GM21360 (cell line): ENCODE measurements at regions not wholly inside any gene's neighbourhood (a gene's known extent, or its start where the extent isn't known, plus 50 kb on each side); places are given as distances from the start of the nearest gene placed in this dataset.

Experiments used
- ATAC-seq: cut with Tn5 transposase; IDR thresholded peaks from one replicate; pipeline ENCODE4 v1.9.1; 2021; ENCODE audit warnings: mild to moderate bottlenecking, moderate library complexity; ENCODE audit not compliant: unreplicated experiment

DNA sequence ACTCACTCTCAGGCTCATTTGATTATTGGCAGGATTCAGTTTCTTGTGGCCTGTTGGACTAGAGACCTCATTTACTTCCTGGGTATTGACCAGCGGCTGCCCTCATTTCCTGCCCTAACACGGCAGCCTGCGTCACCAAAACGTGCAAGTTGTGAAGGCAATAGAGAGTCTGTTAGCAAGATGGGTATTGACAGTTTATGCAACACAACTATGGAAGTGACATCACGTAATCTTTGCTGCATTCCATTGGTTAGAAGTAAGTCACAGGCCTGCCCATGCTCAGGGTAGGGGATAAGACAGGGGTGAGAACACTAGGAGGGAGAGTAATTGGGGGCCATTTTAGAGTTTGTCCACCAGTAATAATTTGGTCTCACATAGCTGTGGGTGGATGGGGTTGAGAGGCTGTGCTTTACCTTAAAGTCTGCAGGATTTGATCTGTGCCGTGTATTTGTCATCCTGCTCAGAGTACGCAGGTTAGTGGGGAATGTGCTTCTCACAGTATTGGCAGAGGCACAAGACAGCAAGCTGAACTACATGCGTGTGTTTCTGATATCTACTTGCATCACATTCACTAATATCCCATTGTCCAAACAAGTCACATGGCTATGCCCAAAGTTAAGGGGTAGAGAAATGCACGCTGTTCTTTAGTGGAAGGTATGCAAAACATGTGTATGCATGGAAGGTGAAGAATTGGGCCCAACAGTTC is 83.3 kb downstream of the EDEM1 start:
- ATAC-seq, result no peak

GRCh38 chr3:5271372-5271683 is 83.8 kb downstream of the EDEM1 start:
- ATAC-seq, result no peak

DNA sequence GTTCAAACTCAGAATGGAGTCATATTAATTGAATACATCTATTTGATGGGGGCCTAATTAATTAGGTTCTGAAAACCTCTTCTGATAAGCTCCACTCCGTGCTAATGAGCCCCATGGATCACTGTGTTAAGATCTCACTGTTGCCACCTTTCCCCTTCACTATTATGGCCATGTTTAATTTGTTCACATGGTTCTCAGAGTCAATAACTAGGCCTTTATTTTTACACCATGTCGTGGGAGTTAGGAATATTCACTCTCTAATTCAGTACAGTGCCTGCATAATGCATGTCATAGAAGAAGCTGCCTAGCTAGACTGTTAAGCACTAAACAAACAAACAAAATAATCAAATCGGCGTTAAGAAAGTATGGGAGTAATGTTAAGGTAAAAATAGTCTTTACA is 84.9 kb downstream of the EDEM1 start:
- ATAC-seq, result no peak

- no peak for ATAC-seq
Observed at GRCh38 chr3:5274091-5274490, 86.6 kb downstream of the EDEM1 start.

- no peak for ATAC-seq
Observed at GRCh38 chr3:5275529-5275928, 88.0 kb downstream of the EDEM1 start.

DNA sequence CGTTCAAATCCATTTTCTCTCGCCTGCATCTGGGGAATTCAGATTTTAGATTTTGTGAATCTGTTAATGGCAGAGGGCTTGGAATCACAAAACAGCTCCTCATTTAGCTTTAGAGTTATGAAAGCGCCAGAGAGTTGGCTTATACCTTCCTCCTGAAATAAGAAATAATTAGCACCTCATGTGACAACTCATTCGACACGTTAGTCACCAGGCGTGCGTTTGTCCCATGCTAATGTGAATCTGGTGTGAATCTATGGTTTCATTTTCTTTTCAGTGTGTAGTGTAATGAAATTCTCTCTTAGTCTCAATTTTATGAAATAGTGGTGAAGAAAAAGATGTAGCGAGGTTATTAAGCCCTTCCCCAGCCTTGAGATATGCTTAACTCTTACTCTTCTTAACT is 89.4 kb downstream of the EDEM1 start:
- ATAC-seq, result no peak

GRCh38 chr3:5277612-5278236 is 90.2 kb downstream of the EDEM1 start:
- ATAC-seq, result no peak

DNA sequence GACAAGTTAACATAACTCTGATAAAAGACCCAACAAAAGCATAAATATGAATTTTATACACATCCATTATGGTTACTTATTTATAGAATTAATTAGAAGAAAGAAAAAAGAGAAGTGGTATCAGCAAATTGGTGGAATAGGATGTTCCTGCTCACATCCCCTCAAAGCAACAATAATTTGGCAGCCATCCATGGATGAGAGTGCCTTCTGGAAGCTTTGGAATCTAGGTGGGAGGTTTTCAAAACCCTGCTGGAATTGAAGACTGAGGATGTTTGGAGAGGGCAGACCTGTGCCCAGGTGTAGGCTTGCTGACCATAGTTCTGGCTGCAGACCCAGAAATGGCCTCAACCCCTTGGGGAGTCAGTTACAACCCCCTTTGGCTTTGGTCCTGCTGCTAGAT is 91.2 kb downstream of the EDEM1 start:
- no peak for ATAC-seq

- ATAC-seq, result no peak
Observed at GRCh38 chr3:5282703-5283102, 95.2 kb downstream of the EDEM1 start.

DNA sequence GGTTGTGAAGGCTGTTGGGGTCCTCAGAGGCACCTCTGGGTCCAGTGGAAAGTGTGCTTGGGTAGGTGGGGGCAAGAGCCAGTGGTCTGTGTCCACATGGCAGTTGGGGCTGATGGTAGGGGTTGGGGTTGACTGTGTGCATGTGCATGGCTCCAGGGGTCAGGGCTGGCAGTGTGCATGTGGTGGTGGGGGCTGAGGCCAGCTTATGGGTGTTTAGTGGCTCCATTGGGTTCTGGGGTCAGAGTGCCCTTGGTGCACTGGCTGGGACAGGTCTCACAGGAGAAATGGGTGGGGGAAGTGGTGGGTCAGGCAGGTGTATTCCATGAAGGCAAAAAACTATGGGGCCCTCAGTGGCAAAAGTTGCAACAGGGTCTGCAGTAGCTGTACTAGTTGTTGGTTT is 97.9 kb downstream of the EDEM1 start:
- no peak for ATAC-seq

DNA sequence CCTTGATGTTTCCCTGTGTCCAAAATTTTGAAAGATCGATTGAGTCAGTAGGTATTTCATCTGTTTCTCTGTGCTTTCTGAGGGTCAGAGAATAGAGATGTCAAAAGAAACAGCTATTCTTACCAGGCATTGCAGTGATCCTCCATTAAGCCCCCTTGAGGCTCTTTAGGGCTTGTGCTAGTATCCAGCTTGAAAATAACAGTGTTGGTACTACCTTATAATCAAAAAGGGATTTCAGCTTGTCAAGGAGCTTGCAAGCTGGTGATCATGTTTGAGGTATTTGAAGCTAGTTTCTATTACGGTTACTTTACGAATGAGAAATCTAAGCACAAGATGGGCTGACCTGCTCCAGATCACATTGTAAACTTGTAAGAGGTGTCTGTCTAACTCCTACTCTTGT is 103.4 kb downstream of the EDEM1 start:
- ATAC-seq, result no peak

DNA sequence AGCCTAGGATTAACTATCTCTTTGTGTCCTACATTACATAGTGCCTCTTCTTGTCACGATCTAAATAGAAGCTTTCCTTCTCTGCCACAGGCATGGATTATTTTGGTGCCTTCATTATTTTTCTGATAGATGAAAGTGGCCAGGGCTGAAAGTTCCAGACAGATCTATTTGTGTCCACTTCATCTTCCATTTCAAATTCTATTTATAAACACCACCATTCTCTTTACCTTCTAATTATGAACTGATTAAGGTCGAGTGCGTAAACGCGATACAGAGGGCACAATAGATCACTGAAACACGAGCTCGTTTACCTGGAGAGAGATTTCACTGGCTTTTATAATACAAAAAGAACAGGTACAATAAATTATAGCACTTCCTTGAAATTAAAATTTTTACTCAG is 105.0 kb downstream of the EDEM1 start:
- no peak for ATAC-seq

- ATAC-seq, result no peak
Observed at GRCh38 chr3:5293207-5293606, 105.7 kb downstream of the EDEM1 start.

GRCh38 chr3:5294356-5294755 is 106.8 kb downstream of the EDEM1 start:
- no peak for ATAC-seq

DNA sequence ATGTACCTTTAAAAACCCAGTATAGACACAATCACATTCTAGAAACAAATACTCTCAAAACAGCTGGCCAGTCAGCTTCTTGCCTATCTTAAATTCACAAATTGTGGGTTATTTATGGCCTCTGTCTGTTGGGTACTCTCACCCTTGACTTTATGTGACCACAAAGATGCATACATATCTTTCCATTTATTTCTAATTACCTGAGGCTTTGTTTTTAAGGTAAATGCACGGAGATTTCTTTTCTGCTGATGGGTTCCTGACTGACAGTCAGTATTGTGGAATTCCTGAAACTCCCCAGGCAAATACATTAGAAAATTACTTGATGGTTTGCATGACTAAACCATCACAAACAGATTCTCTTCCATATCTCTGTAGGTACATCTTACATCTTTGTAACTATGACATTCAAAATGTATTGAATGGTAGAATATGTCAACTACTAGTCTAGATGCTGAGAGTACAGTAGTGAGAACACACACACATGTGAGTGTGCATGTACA is 107.7 kb downstream of the EDEM1 start:
- ATAC-seq, result no peak

DNA sequence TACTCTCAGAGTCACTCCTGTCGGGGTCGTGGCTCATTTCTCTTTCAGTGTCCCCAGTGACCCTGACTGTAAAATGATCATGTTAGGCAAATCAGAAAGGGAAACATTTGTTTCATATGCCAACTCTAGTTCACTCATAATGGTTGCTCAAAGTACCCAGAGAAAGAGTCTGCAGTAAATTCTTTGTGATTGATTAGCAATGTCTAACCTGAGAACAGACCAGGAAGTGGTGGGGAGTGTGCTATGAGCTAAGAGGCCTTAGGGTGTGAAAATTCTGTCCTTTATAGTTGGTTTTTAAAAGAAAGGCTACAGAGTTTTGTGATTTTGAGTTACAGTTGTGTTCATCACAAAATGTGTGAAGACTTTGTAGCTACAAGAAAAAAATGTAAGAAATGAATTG is 108.9 kb downstream of the EDEM1 start:
- ATAC-seq, result no peak

DNA sequence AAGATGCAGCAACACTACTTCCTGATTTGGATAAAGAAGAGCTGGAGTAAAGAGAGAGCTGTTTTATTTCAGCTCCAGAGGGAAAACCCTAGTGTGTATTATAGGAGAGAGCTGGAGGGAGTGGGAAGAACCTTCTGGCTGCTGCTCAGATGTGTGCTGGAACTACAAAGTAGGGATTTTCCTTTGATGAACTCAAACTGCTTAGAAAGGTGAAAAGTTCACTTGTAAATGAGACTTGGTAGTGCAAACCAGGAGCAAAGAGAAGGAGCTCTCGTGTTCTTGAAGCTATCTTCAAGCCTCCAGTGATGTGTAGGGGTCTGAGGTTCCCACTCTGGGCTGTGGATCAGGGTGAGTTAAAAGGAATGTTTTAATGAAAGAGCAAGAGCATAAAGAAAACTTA is 110.4 kb downstream of the EDEM1 start:
- ATAC-seq, result no peak

DNA sequence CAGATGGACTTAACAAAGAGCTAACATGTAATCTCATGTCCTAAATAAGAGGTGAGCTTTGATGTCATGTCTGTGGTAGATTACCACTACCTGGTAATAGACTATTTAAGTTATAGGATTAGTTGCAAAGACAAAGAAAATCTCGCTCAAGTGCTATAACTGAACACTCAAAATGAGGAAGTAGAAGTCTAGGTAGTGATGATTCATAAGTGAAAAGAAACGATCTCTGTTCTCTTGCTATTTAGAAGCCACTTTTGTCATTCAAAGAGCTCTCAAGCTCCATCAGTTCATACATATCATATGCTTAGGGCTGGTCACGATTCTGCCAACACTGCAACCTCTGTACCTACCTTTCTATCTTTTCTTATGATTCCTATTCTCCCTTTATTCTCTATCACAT is 110.9 kb downstream of the EDEM1 start:
- peak; percentile 100 for ATAC-seq

DNA sequence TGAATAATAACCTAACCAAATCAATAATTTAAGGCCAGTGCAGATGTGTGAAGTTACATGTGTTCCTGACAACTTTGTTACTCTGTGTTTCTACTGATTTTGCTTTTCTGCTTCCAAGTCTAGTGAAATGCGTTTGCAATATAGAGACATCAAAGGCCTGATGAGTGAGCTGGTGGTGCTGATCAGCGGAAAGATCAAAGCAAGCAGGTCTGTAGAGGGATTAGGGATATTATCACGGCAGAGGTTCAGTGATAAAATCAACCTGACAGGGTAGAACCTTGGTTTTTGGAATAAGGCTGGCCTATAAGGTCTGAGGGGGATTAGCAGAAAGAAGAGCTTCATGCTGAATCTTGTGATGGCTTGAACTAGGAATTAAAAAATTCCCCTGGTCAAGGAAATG is 111.7 kb downstream of the EDEM1 start:
- ATAC-seq, result no peak

GRCh38 chr3:5300638-5301037 is 113.1 kb downstream of the EDEM1 start:
- ATAC-seq, result no peak

- no peak for ATAC-seq
Observed at GRCh38 chr3:5301651-5302297, 114.3 kb downstream of the EDEM1 start.

DNA sequence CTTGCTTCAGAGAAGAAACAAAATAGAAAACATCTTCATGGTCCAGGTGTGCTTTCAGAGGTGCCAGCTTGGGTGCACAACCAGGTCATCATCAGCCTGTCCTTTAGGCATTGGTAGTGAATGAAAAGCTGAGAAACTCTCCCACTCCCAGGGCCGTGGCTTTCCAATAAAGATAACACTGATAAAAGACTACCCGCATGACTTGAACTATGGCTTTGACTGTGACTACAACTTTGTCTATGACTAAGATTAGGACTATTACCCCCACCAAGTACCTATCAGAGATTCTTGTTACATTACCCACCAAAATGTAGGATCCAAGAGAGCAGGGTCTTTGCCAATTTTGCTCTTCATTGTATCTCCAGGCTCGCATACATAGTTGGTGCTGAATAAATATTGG is 115.2 kb downstream of the EDEM1 start:
- no peak for ATAC-seq
